Suppressor macrophage treated with lipopolysaccharide for 4 hours (primary cell): ENCODE measurements at regions not wholly inside any gene's neighbourhood (a gene's known extent, or its start where the extent isn't known, plus 50 kb on each side); places are given as distances from the start of the nearest gene placed in this dataset.

Experiments used
- DNase-seq: peaks from one replicate; pipeline ENCODE4 v3.0.0-alpha.2; 2020

- no peak for DNase-seq
Observed at GRCh38 chr10:131636841-131637724, 263.7 kb upstream of the PPP2R2D start.

DNA sequence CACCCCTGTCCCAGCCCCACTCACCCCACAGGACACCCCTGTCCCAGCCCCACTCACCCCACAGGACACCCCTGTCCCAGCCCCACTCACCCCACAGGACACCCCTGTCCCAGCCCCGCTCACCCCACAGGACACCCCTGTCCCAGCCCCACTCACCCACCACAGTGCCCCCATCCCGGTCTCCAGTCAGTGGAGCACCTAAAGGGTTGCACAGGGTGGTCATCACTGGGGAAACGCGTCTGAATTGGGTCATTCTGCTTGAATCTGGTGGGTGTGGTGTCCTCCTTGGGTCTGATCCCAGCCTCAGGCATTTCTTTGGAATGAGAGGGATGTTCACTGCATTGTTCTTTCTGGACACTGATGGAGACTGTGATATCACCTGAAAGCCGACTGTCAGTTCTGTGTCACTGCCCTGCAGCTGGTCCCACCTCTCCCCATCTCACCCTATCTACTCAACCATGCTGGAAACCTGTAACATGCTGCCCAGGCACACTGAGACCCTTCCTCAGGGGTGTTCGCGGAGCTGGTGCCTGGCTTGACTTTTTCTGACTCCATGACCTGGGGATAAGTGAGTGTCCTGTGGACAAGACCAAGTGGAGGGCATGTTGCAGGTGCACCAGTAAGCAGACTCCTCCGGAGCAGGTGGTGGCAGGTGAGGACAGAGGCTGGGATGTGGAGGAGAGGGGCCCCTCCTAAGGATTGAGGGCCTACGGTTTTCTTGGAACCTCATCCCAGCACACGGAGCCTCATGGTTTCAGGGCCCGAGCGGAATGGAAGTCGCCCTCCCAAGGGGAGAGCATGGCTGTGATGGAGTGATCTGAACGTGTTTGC lies 262.5 kb upstream of the PPP2R2D start:
- no peak for DNase-seq

DNA sequence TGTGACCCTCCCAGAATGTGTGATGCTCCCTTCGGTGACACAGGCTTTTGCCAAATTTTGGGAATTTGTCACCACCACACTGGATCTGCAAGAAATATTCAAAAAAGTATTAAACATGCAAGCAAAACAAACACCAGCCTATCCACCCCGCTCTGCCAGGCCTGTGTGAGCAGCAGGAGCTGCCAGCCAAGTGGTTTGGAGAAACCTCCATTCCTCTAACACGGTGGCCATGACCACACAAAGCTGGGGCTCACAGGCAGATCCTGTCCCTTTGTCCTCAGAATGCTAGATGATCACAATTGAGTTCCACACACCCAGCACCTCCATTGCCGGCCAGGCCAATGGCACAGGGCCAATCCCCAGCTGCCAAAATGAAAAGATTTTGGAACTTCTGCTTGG lies 261.9 kb upstream of the PPP2R2D start:
- no peak for DNase-seq

DNA sequence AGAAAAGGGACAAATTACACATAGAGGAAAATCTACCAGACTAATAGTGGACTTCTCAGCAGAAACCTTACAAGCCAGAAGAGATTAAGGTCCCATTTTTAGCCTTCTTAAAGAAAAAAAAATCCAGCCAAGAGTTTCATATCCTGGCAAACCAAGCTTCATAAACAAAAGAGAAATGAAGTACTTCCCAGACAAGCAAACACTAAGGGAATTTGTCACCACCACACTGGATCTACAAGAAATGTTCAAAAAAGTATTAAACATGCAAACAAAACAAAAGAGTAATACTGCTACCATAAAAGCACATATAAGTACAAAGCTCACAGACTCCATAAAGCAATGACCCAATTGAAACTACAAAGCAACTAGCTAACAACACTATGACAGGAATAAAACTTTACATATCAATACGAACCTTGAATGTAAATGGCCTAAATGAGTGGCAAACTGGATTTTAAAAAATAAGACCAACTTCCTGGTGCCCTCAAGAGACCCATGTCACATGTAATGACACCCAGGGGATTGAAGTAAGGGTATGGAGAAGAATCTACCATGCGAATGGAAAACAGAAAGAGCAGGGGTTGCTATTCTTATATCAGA lies 260.7 kb upstream of the PPP2R2D start:
- no peak for DNase-seq

GRCh38 chr10:131641231-131641630 lies 259.6 kb upstream of the PPP2R2D start:
- DNase-seq, result no peak

DNA sequence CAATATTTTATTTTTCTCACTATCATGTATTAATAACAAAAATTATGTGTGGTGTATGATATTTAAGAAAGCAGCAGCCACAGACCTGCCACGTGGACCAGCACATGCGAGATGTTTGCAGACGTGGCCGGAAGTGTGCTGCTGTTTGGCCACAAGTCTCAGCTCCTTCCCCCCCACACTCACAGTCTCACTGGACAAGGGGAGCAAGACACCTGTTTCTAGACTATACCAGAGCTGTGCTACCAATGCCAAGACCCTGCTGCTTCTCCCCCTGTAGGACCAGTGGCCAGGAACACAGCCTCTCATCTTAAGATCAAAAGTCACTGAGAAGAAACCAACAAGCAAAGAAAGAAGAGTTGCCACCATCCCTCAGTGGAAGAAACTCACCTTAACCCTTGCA lies 258.9 kb upstream of the PPP2R2D start:
- DNase-seq, result no peak

DNA sequence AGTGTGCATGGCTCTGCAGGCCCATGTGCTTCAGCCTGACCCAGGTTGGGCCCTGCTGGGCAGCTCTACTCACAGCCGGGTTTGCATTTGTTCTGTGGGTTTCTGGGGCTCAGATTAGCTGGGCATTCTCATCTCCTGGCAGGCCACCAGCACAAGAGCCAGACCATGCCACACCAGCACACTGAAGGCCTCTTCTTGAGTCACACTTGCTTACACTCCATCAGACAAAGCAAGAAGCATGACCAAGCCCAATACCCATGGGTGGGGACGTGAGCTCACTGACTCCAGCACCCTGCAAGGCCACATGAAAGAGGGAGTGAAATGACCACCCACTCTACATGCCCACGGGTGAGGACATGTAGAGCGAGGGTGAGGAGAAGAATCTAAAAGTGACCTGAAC lies 257.8 kb upstream of the PPP2R2D start:
- no peak for DNase-seq

DNA sequence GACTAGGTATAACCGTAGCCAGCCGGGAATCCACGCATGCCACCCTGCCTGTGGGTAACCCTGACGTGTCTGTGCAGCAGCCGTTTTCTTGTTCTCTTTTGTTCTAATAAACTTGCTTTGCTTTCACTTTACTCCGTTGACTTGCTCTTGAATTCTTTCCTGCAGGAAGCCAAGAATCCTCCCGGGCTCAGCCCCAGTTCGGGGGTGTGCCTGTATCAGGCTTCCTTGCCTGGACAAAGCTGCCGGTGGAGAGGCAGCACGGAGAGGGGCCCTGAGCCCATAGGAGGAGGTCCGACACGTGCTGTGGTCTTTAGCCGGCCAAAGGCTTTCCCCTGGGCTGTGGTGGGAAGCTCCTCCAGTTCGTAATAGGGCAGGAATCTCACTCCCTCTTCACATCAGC lies 256.5 kb upstream of the PPP2R2D start:
- no peak for DNase-seq

DNA sequence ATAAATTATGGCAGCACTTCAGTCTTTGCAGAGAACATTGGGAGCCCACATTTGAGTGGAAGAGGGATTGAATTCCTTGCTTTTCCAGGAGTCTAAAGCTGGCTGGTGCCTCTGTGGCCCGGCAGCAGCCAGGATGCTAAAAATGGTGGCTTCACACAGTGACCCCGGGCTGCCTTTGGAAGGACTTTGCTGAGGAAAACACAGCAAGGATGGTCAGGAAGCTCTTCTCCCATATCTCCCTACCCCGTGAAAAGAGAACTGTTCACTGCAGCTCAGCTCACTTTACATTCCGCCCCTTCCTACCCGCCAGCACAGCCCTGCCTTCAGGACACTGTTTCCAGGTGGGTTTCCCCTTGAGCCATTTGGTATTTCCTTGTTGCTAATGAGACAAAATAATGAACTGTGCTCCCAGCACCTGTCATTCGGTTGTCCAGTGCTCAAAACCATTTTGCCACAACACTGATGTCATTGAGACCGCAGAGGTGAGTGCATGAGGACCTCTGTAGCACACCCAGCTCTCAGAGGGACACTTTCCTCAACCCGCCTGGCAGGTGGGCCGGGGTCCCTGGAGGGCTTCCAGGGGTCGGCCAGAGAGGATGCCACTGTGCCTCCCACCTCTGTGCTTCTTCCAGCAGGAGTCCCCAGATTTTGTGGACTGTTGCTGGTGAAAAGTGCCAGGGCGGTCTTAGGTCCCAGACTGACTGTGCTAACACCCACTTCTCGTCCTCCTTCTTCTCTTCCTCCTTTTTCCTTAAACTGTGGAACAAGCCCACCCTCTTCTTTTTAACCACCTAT lies 255.7 kb upstream of the PPP2R2D start:
- no peak for DNase-seq

DNA sequence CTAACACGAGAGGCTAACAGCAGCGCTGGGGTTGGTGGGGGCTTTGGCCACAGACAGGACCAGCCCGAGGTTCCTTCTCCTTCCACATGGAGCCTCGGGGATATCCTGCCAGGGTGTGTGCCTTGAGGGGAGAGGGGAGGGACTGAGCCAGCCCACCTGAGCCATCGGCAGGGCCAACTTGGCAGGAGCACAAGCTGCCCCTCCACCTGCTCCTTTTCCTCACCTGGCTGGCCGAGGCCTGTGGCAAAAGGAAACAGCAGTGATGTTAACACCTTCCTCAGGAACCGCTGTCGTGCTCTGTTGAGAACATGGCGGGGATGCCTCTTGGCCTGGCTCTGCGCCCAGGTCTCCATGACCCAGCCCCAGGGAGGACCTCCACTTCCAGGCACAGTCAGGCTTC lies 255.1 kb upstream of the PPP2R2D start:
- DNase-seq, result no peak

- no peak for DNase-seq
Observed at GRCh38 chr10:131646551-131647525, 254.0 kb upstream of the PPP2R2D start.

DNA sequence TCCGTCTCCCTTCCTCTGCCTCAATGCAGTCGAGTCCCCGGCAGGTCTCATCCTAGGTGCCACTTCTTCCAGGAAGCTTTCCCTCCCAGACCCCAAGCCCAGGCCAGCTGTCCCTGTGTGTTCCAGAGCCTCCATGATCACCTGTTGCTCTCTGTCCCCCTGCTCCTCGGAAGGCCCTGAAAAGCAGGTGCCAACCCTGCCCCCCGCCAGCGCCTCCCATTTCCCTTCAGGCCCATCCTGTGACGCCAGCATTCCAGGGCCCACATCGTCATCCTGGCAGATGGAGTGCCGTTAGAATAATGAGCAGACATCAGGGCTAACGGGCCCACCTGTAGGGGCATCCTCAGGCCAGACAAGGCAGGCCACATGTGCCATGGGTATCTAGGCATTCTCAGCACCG lies 253.0 kb upstream of the PPP2R2D start:
- DNase-seq, result no peak

GRCh38 chr10:131648386-131649020 lies 252.3 kb upstream of the PPP2R2D start:
- no peak for DNase-seq

GRCh38 chr10:131649617-131650016 lies 251.2 kb upstream of the PPP2R2D start:
- no peak for DNase-seq

DNA sequence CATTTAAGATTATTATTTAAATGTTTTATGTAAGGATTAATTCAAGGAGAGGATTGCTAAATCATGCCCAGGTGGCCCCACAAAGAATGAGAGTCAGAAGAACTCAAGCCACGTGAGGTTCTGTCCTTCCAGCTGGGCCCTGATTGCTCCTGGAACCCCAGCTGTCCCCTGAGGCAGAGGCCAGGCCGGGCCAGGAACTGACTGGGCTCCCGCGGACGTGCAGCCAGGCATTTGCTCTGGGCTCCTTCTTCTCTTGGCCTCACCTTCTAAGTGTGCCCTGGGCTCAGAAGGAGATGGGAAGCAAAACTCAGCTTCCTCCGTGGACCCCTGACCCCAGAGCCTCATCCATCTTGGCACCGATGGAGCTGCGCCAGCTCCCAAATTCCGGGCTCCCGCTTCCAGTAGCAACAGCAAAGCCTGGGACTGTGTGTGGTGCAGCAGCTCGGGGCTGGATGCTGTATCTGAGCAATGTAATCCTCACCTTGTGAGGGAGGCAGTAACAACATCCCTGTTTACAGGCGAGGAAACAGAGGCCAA lies 250.6 kb upstream of the PPP2R2D start:
- no peak for DNase-seq

DNA sequence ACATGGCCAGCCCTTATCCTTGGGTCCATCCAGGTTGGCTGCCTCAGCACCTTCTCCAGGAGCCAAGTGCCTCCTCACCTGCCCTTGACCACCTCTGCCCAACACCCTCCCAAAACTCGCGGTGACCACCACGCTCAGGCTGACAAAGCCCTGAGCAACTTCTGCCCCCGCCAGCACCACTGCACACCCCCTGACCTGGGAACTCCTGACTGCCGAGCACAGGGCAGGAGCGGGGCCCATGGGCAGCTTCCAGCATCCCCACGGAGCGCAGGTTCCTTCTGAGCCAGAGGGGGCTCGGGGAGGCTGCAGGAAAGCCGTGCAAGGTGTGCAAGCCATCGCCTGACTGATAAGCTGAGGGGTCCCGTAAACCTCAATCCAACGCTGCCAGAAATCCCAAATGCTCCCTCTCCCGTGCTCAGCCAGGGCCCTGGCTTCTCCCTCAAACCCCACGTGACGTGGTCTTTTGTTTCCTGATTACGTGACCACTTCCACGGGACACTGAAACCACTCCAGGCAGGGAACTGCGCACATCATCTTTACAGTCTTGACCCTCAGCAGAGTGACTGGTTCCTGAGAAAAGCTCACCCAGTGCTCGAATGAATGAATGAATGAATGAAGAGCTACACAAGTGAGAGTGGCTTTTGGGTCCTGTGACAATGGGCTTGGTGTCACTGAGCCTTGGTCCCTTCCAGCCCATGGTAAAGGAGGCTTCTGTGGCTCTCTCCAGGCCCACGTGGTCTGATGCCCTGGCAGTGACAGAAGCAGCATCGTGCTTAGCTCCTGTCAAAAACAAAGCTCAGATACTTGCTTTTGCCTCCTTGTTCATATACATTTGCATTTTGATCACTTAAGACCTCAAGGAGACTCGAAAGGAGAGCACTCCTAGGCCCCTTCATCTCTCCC lies 249.8 kb upstream of the PPP2R2D start:
- DNase-seq, result no peak

- no peak for DNase-seq
Observed at GRCh38 chr10:131651674-131652437, 249.0 kb upstream of the PPP2R2D start.

GRCh38 chr10:131652438-131653139 lies 248.2 kb upstream of the PPP2R2D start:
- DNase-seq, result no peak
